Esophagus muscularis mucosa (tissue), 4 donors: ENCODE measurements at regions not wholly inside any gene's neighbourhood (a gene's known extent, or its start where the extent isn't known, plus 50 kb on each side); places are given as distances from the start of the nearest gene placed in this dataset.
"Not testable (repeated sequence)": the region's sequence is repeated elsewhere in the genome, so short reads cannot be mapped to it uniquely, and the experiment has no call there.

Experiments used
- DNase-seq: peaks from one replicate; pipeline ENCODE4 v3.0.0-alpha.2; 2017; ENCODE audit errors: extremely low spot score
- H3K27ac ChIP-seq, 4 donors: fragments of 200-600 bp; sonication (generic); replicated peaks in 1 of 4; 1 replicate in 3 of 4; 2 replicates in 1 of 4; pipeline ENCODE4 v1.5.1; 2016 to 2019; ENCODE audit warnings: mild to moderate bottlenecking in 1 of 4
- H3K27me3 ChIP-seq, 4 donors: fragments of 200-600 bp; sonication (generic); one replicate each; pipeline versions ENCODE4 v1.5.1 to v1.6.0; 2016 to 2019
- H3K36me3 ChIP-seq, 4 donors: fragments of 200-600 bp; sonication (generic); one replicate each; pipeline ENCODE4 v1.5.1; 2016 to 2019
- H3K4me1 ChIP-seq, 4 donors: fragments of 200-600 bp; sonication (generic); one replicate each; pipeline ENCODE4 v1.5.1; 2016 to 2019
- H3K4me3 ChIP-seq, 4 donors: fragments of 200-600 bp; sonication (generic); 1 replicate in 2 of 4; 2 replicates in 2 of 4; pipeline ENCODE4 v1.5.1; 2016 to 2019; ENCODE audit warnings: mild to moderate bottlenecking in 4 of 4, moderate library complexity in 1 of 4
- H3K9me3 ChIP-seq, 4 donors: fragments of 200-600 bp; sonication (generic); 1 replicate in 3 of 4; 2 replicates in 1 of 4; pipeline ENCODE4 v1.5.1; 2016 to 2019
- CTCF ChIP-seq, 3 experiments: fragments of 200-600 bp in 2 of 3; fragments of 450-650 bp in 1 of 3; sonication (generic) in 2 of 3; IDR thresholded peaks; one replicate each; pipeline ENCODE4 v1.5.1; 2017 to 2019; ENCODE audit warnings: antibody characterized with exemption in 3 of 3, mild to moderate bottlenecking in 2 of 3, moderate library complexity in 1 of 3
- EP300 ChIP-seq: sonication (generic); formaldehyde crosslinking; IDR thresholded peaks from one replicate; pipeline ENCODE4 v1.6.1; 2017; ENCODE audit warnings: antibody characterized with exemption
- POLR2A ChIP-seq: fragments of 450-650 bp; IDR thresholded peaks from one replicate; pipeline ENCODE4 v1.6.1; 2017; ENCODE audit warnings: antibody characterized with exemption, moderate library complexity, mild to moderate bottlenecking, low read depth
- POLR2AphosphoS5 ChIP-seq, 2 donors: sonication (generic); formaldehyde crosslinking; IDR thresholded peaks; one replicate each; pipeline ENCODE4 v1.6.1; 2017; ENCODE audit warnings: antibody characterized with exemption in 2 of 2
- WGBS: methylation state at CpG from one replicate; pipeline ENCODE4 v1.1.5; 2018; 5-methylcytosine and 5-hydroxymethylcytosine counted together
- intact Hi-C: fragments of 100-400 bp; cut with DNase I; formaldehyde crosslinking; loops from one replicate; pipeline ENCODE4 v1.15.1; 2023

DNA sequence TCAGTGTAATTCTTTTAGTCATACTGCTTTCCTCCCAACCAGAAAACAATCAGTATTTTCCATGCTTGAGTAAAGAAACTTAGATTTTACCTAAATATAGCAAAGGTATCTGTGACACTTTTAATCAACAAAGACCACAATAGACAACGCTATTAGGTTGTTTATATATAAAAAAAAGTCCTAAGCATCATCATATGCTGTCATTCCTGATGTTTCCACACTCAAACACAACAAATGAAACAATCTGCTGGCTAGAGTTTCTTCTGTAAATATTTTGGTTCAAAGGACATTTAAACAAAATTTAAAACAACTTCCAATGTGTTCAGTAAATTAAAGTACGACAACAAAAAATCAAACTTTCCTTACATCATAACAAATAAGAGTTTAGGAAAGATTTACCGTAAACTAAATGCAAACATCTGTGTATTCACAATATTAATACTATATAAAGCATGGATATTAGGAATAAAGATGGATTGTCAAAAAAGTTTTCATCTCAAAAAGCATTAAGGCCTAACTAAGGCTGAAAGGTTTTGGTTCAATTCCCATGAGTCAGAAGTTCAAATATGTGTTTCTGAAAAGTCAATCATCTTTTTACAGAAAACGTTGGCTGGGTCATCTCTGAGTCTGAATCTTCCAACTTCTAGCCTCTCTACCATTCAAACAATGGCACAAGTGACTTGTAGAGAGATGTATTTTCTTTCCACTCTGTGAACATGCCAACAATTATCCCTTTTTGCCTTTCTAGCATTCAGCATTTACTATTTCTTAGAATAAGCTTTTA lies 157.1 kb downstream of the CRPPA start:
- intact Hi-C loops, result no loop called here
- no peak overlapping the region for H3K4me3 ChIP-seq

DNA sequence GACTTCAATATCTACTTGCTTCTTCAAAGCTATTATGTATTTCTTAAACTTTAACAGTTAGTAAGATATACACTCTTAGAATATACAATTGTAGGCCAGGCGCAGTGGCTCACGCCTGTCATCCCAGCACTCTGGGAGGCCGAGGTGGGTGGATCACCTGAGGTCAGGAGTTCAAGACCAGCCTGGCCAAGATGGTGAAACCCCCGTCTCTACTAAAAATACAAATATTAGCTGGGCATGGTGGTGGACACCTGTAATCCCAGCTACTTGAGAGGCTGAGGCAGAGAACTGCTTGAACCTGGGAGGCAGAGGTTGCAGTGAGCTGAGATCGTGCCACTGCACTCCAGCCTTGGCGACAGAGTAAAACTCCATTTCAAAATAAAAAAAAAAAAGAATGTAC lies 158.0 kb downstream of the CRPPA start:
- intact Hi-C loops, H3K27ac ChIP-seq, H3K27me3 ChIP-seq, H3K4me3 ChIP-seq, H3K9me3 ChIP-seq, DNase-seq, H3K4me1 ChIP-seq, H3K36me3 ChIP-seq: not testable (repeated sequence)
- WGBS, result 95% methylated on average over 6 of the region's 6 CpGs

More for the DNA sequence above, 157.1 kb downstream of the CRPPA start:
- no peak for TF ChIP-seq POLR2A
- TF ChIP-seq EP300, result no peak
- TF ChIP-seq POLR2AphosphoS5 (IDR thresholded peaks at IDR 0.05), result no peak
- TF ChIP-seq CTCF (IDR thresholded peaks at IDR 0.05), result no peak
- DNase-seq, result no peak
- Histone ChIP-seq H3K36me3 (no peaks in the 10 kb centered on the region), H3K4me1 (no peaks in the 10 kb centered on the region), H3K27me3 (no peaks in the 10 kb centered on the region), H3K27ac (no peak overlapping the region), H3K9me3 (no peaks in the 10 kb centered on the region)
- 56% methylated on average over 4 of the region's 4 CpGs for WGBS

DNA sequence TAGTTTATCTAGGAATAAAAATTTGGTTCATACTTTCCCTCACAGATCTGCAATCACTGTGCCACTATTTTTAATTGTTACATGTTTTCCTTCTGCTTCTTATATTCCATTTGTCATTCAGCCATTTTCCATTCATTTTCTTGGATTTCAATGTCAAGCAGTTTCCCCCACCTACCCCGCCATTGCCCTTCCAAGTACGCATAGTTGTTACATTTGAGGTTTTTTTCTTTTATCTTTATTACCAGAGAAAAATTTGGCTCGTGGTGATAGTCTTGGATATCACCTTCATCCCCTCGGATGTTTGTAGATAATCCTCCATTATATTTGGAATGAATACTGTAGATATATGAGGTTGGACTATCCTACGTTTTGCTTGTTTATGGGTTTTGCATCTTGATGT lies 159.7 kb downstream of the CRPPA start:
- H3K9me3 ChIP-seq, result peaks cover 0 to under 1% (median 0%) of the 10 kb centered on the region in 4 donors
- no peaks in the 10 kb centered on the region for H3K27me3 ChIP-seq
- no peaks in the 10 kb centered on the region for H3K36me3 ChIP-seq
- no peak overlapping the region for H3K4me3 ChIP-seq
- no peaks in the 10 kb centered on the region for H3K4me1 ChIP-seq
- H3K27ac ChIP-seq, result no peak overlapping the region
- WGBS, result 86% methylated on average over 5 of the region's 5 CpGs
- intact Hi-C loops, result no loop called here
- TF ChIP-seq POLR2A (no peak), EP300 (no peak), CTCF (IDR thresholded peaks at IDR 0.05) (no peak), POLR2AphosphoS5 (IDR thresholded peaks at IDR 0.05) (no peak)
- no peak for DNase-seq

DNA sequence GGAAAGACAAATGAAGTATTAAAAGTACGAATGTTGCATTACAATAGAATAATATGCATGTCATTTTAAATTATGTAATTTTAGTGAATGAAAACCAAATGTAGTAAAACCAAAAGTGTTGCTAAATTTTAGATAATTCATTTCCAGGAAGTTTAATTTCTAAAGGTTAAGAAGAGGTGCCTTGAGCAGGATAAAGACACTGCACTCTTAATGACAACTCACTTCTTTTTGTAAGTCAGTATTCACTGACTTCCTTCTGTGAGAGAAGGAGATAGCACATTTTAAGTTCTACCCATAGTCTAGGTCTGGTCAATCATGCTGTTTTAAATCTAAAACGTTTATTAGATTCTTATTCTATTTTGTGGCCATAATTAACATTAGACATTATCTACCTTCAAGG lies 160.2 kb downstream of the CRPPA start:
- WGBS, result 76% methylated on average over 2 of the region's 2 CpGs
- Histone ChIP-seq H3K9me3 (peaks cover 0 to 3% (median under 1%) of the 10 kb centered on the region in 4 donors), H3K36me3 (no peaks in the 10 kb centered on the region), H3K27me3 (no peaks in the 10 kb centered on the region), H3K4me3 (no peak overlapping the region), H3K4me1 (no peaks in the 10 kb centered on the region), H3K27ac (no peak overlapping the region)
- intact Hi-C loops, result no loop called here
- no peak for TF ChIP-seq POLR2A
- TF ChIP-seq CTCF (IDR thresholded peaks at IDR 0.05), result no peak
- TF ChIP-seq EP300, result no peak
- no peak for TF ChIP-seq POLR2AphosphoS5 (IDR thresholded peaks at IDR 0.05)
- no peak for DNase-seq

DNA sequence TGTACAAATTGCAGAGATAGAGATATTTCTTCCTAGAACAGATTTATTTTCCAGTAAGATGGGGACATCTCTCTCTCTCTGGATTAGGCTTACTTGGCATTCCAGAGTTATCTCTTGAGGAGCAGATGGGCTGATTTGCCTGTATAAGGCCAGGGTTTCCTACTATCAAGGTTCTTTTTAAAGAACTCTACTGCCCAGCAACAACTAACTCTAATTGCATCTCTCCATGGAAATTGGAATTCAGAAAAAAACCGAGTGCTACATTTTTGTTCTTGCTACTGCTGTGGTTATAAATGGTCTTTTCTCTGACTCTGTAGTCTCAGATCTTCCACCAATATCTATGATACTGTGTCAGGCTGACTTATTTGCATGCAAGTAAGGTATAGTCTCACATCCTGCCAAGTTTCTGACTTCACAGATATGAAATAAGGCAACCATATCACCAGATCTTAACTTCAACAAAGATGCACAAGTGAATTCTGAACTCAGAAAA lies 161.1 kb downstream of the CRPPA start:
- no peak for DNase-seq
- no peaks in the 10 kb centered on the region for H3K27me3 ChIP-seq
- no peak overlapping the region for H3K4me3 ChIP-seq
- no peaks in the 10 kb centered on the region for H3K4me1 ChIP-seq
- no peak overlapping the region for H3K27ac ChIP-seq
- intact Hi-C loops, result no loop called here
- TF ChIP-seq EP300 (no peak), POLR2A (no peak), CTCF (IDR thresholded peaks at IDR 0.05) (no peak), POLR2AphosphoS5 (IDR thresholded peaks at IDR 0.05) (no peak)
- 67% methylated on average over 1 of the region's 1 CpG for WGBS
- H3K9me3 ChIP-seq, result peaks cover 0 to 8% (median 2%) of the 10 kb centered on the region in 4 donors
- H3K36me3 ChIP-seq, result no peaks in the 10 kb centered on the region

DNA sequence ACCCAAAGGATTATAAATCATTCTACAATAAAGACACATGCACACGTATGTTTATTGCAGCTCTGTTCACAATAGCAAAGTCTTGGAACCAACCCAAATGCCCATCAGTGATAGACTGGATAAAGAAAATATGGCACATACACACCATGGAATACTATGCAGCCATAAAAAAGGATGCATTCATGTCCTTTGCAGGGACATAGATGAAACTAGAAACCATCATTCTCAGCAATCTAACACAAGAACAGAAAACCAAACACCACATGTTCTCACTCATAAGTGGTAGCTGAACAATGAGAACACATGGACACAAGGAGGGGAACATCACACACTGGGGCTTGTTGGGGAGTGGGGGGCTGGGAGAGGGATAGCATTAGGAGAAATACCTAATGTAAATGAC lies 164.9 kb downstream of the CRPPA start:
- WGBS, result 96% methylated on average over 1 of the region's 1 CpG
- H3K4me3 ChIP-seq, H3K4me1 ChIP-seq, H3K9me3 ChIP-seq, intact Hi-C loops, DNase-seq, H3K27me3 ChIP-seq, H3K27ac ChIP-seq, H3K36me3 ChIP-seq: not testable (repeated sequence)

DNA sequence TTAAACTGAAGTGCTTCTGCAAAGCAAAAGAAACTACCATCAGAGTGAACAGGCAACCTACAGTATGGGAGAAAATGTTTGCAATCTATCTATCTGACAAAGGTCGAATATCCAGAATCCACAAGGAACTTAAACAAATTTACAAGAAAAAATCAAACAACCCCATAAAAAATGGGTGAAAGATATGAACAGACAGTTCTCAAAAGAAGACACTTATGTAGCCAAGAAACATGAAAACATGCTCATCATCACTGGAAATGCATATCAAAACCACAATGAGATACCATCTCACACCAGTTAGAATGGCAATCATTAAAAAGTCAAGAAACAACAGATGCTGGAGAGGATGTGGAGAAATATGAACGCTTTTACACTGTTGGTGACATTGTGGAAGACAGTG lies 165.4 kb downstream of the CRPPA start:
- intact Hi-C loops, DNase-seq, H3K4me3 ChIP-seq, H3K36me3 ChIP-seq, H3K27me3 ChIP-seq, H3K27ac ChIP-seq, H3K4me1 ChIP-seq, H3K9me3 ChIP-seq: not testable (repeated sequence)
- 90% methylated on average over 2 of the region's 2 CpGs for WGBS

- H3K4me3 ChIP-seq, H3K4me1 ChIP-seq, DNase-seq, H3K27ac ChIP-seq, H3K36me3 ChIP-seq, H3K27me3 ChIP-seq, H3K9me3 ChIP-seq, intact Hi-C loops: not testable (repeated sequence)
- 93% methylated on average over 2 of the region's 2 CpGs for WGBS
Observed at GRCh38 chr7:16250655-16251054, 170.7 kb downstream of the CRPPA start.
